GM12874 (cell line): ENCODE measurements at regions not wholly inside any gene's neighbourhood (a gene's known extent, or its start where the extent isn't known, plus 50 kb on each side); places are given as distances from the start of the nearest gene placed in this dataset.

Experiments
- TF ChIP-seq, protein P1 (sequence below): IDR thresholded peaks from 2 replicates; pipeline ENCODE4 v1.5.1; 2011; ENCODE audit warnings: low read depth, mild to moderate bottlenecking, control low read depth, low read length, moderate library complexity; ENCODE audit not compliant: insufficient read depth

DNA sequence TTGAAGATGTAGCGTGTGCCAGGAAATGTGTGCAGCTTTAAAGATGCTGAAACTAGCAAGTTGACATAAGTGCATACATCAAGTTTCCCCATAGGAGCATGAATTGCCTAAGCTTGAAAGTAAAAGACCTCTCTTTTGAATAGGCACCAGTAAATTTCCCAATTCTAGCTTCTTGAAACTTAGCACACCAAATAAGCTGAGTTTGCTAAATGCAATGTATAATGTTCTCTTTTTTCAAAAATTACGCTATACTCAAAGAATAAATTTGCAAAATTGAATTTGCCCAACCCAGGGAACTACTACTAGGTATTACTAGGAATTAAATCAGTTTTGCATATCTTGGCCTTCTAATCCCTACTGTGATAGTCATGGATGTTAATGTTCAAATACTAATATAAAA lies 923.9 kb upstream of the LCORL start:
- TF ChIP-seq, protein P1, sequence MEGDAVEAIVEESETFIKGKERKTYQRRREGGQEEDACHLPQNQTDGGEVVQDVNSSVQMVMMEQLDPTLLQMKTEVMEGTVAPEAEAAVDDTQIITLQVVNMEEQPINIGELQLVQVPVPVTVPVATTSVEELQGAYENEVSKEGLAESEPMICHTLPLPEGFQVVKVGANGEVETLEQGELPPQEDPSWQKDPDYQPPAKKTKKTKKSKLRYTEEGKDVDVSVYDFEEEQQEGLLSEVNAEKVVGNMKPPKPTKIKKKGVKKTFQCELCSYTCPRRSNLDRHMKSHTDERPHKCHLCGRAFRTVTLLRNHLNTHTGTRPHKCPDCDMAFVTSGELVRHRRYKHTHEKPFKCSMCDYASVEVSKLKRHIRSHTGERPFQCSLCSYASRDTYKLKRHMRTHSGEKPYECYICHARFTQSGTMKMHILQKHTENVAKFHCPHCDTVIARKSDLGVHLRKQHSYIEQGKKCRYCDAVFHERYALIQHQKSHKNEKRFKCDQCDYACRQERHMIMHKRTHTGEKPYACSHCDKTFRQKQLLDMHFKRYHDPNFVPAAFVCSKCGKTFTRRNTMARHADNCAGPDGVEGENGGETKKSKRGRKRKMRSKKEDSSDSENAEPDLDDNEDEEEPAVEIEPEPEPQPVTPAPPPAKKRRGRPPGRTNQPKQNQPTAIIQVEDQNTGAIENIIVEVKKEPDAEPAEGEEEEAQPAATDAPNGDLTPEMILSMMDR, result no peak

- TF ChIP-seq, protein P1, result no peak
These were observed 921.3 kb upstream of the LCORL start for GRCh38 chr4:18942874-18943273.

DNA sequence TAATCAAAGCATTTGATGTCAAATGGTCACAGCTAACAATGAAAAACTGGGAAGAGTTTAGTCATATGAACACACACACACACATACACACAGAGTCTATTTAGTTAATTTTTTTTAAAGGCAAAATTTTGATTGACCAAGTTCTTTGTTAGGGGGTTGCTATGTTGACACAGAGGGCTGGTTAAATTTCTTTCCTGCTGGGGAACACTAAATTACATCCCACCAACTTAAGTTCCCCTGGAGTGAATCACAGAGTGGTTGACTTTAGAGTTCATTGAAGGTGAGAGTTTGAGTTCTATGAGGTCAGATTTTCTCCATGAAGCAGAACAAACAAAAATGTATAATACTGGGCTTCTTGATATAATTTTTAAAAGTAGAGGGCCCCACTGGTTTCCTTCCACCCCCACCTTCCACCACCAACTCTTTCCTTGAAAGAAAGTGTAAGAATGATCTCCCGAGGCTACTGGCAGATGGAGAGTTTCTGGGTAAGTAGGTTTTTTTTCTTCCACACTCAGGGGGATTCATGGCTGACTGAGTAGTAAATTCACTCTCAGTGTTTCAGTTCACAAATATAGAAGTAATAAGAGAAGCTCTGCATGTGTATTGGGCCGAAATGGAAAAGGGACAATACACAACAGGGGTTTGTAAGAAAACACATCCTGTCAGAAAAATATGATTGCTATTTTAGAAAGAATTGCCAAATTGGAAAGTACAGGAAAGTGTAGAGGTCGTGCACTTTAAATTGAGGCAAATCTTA lies 917.0 kb upstream of the LCORL start:
- TF ChIP-seq, protein P1, result no peak

DNA sequence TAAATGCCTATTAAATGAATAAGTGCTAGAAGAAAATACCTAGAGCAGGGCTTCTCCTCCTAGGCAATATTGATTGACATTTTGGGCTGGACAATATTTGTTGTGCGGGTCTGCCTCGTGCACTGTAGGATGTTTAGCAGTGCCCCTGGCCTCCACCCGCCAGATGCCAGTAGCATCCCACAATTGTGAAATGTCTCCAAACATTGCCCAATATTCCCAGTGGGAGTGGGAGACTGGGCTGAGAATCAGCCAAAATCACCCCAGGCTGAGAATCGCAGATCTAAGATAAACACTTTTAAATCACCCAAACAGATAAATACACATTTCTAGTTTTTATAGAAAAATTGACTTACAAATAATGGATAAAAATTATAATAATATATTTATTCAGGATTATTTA lies 916.2 kb upstream of the LCORL start:
- TF ChIP-seq, protein P1, result no peak

DNA sequence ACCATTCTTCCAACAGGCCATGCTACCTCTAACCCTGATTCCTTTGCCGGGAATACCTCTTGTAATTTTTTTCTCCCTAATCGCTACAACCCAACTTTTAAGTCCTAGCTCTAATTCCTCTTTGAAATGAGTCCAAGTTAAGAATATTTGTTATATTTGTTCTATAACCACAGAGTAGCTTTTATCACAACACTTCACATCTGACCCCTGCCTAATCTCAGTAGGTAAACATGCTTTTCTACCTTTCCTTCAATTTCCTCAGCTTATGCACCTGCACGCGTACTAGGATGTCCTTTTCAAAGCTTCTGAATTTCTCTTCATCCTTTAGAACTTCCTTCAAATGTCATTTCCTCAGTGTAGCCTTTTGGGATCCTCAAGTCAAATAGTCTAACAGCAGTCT lies 915.5 kb upstream of the LCORL start:
- TF ChIP-seq, protein P1, result no peak

DNA sequence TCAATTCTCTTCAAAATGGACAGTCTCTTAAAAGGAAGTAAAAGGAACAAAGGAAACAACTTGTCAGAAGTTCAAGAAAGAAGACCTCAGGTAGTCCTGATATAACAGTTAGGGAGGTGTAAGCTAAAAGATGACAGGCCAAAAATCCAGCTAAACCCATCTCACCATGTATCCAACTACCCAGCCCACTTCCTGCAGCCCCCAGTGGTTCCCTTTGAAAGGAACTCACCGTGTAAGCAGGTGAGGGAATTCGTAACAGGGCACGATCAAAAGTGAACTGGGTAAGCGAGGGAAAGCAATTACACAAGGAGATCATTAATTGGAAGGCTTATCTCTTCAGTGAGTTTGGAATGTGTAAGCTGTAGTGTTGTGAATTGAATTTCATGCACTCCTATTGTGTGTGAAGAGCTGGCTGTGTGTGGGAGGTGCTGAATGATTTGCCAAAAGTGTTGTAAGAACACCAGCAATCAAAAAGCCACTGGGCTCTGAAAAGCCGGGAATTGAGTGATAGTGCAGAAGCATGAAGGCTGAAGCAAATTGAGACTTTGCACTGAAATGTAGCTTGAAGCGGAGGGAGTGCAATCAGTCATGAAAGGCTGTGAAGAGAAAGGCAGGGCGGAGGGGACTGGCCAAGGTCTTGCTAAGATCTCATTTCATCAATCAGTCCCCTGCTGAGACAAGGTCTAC lies 914.2 kb upstream of the LCORL start:
- TF ChIP-seq, protein P1, result no peak

GRCh38 chr4:18934197-18934596 lies 912.6 kb upstream of the LCORL start:
- TF ChIP-seq, protein P1, result no peak
